HEK293 (cell line): ENCODE measurements at regions not wholly inside any gene's neighbourhood (a gene's known extent, or its start where the extent isn't known, plus 50 kb on each side); places are given as distances from the start of the nearest gene placed in this dataset.

Experiments used
- HIC1 ChIP-seq: fragments of 450-650 bp; formaldehyde crosslinking; IDR thresholded peaks from 2 replicates; pipeline ENCODE4 v1.5.1; 2016; ENCODE audit warnings: missing biosample characterization, missing genetic modification characterization
- KLF7 ChIP-seq: fragments of 450-650 bp; formaldehyde crosslinking; IDR thresholded peaks from 2 replicates; pipeline ENCODE4 v1.5.1; 2016; ENCODE audit warnings: missing biosample characterization, missing genetic modification characterization, borderline replicate concordance
- MEIS1 ChIP-seq: sonication (generic); formaldehyde crosslinking; IDR thresholded peaks from 2 replicates; pipeline ENCODE4 v1.8.1; 2022; ENCODE audit warnings: missing genetic modification reagents, mild to moderate bottlenecking, borderline replicate concordance
- OSR2 ChIP-seq: fragments of 450-650 bp; formaldehyde crosslinking; IDR thresholded peaks from 2 replicates; pipeline ENCODE4 v1.5.1; 2016; ENCODE audit warnings: missing biosample characterization, missing genetic modification characterization
- PRDM1 ChIP-seq: fragments of 450-650 bp; formaldehyde crosslinking; IDR thresholded peaks from 2 replicates; pipeline ENCODE4; 2016; ENCODE audit warnings: missing biosample characterization, missing genetic modification characterization
- REPIN1 ChIP-seq: fragments of 450-650 bp; formaldehyde crosslinking; IDR thresholded peaks from 2 replicates; pipeline ENCODE4 v1.5.1; 2017; ENCODE audit warnings: missing biosample characterization, missing genetic modification characterization, low read depth
- SALL2 ChIP-seq: fragments of 450-650 bp; formaldehyde crosslinking; IDR thresholded peaks from 2 replicates; pipeline ENCODE4 v1.5.0; 2017; ENCODE audit warnings: missing biosample characterization, mild to moderate bottlenecking, missing genetic modification characterization, borderline replicate concordance
- SP2 ChIP-seq: fragments of 450-650 bp; formaldehyde crosslinking; IDR thresholded peaks from 2 replicates; pipeline ENCODE4 v1.5.1; 2016; ENCODE audit warnings: missing biosample characterization, missing genetic modification characterization
- ZBTB17 ChIP-seq: fragments of 450-650 bp; formaldehyde crosslinking; IDR thresholded peaks from 2 replicates; pipeline ENCODE4 v1.5.1; 2016; ENCODE audit warnings: missing biosample characterization, missing genetic modification characterization
- ZBTB21 ChIP-seq: fragments of 450-650 bp; formaldehyde crosslinking; IDR thresholded peaks from 2 replicates; pipeline ENCODE4 v1.5.1; 2017; ENCODE audit warnings: missing biosample characterization, missing genetic modification characterization
- ZBTB8A ChIP-seq: fragments of 450-650 bp; formaldehyde crosslinking; IDR thresholded peaks from 2 replicates; pipeline ENCODE4 v1.5.1; 2016; ENCODE audit warnings: missing biosample characterization, missing genetic modification characterization
- ZNF155 ChIP-seq: fragments of 450-650 bp; formaldehyde crosslinking; IDR thresholded peaks from 2 replicates; pipeline ENCODE4 v1.5.1; 2016; ENCODE audit warnings: missing biosample characterization, missing genetic modification characterization
- ZNF174 ChIP-seq: fragments of 450-650 bp; formaldehyde crosslinking; IDR thresholded peaks from 2 replicates; pipeline ENCODE4 v1.5.0; 2017; ENCODE audit warnings: missing biosample characterization, mild to moderate bottlenecking, missing genetic modification characterization
- ZNF18 ChIP-seq: fragments of 450-650 bp; formaldehyde crosslinking; IDR thresholded peaks from 2 replicates; pipeline ENCODE4 v1.5.1; 2016; ENCODE audit warnings: missing biosample characterization, missing genetic modification characterization
- ZNF19 ChIP-seq: fragments of 450-650 bp; formaldehyde crosslinking; IDR thresholded peaks from 2 replicates; pipeline ENCODE4; 2016; ENCODE audit warnings: missing biosample characterization, missing genetic modification characterization, low read depth
- ZNF292 ChIP-seq: fragments of 450-650 bp; formaldehyde crosslinking; IDR thresholded peaks from 2 replicates; pipeline ENCODE4 v1.5.1; 2016; ENCODE audit warnings: low read depth, missing biosample characterization, missing genetic modification characterization, borderline replicate concordance
- ZNF398 ChIP-seq: fragments of 450-650 bp; formaldehyde crosslinking; IDR thresholded peaks from 2 replicates; pipeline ENCODE4 v1.5.1; 2017; ENCODE audit warnings: missing biosample characterization, missing genetic modification characterization
- ZNF423 ChIP-seq: fragments of 450-650 bp; formaldehyde crosslinking; IDR thresholded peaks from 2 replicates; pipeline ENCODE4 v1.5.1; 2016; ENCODE audit warnings: missing biosample characterization, missing genetic modification characterization
- ZNF501 ChIP-seq: fragments of 450-650 bp; formaldehyde crosslinking; IDR thresholded peaks from 2 replicates; pipeline ENCODE4 v1.5.1; 2016; ENCODE audit warnings: missing biosample characterization, missing genetic modification characterization
- ZNF518A ChIP-seq: fragments of 450-650 bp; formaldehyde crosslinking; conservative IDR thresholded peaks from 2 replicates; pipeline ENCODE4 v1.5.1; 2016; ENCODE audit warnings: low read depth, missing biosample characterization, missing genetic modification characterization
- ZNF521 ChIP-seq: fragments of 450-650 bp; formaldehyde crosslinking; IDR thresholded peaks from 2 replicates; pipeline ENCODE4 v1.5.1; 2017; ENCODE audit warnings: missing biosample characterization, mild to moderate bottlenecking, missing genetic modification characterization
- ZNF549 ChIP-seq: fragments of 450-650 bp; IDR thresholded peaks from 2 replicates; pipeline ENCODE4 v1.5.1; 2018; ENCODE audit warnings: missing biosample characterization, missing genetic modification characterization, mild to moderate bottlenecking, inconsistent platforms, moderate library complexity
- ZNF580 ChIP-seq: fragments of 450-650 bp; formaldehyde crosslinking; IDR thresholded peaks from 2 replicates; pipeline ENCODE4 v1.5.1; 2016; ENCODE audit warnings: missing biosample characterization, missing genetic modification characterization
- ZNF660 ChIP-seq: fragments of 450-650 bp; IDR thresholded peaks from 2 replicates; pipeline ENCODE4 v1.5.1; 2018; ENCODE audit warnings: missing biosample characterization, mild to moderate bottlenecking, missing genetic modification characterization
- ZNF692 ChIP-seq: fragments of 450-650 bp; formaldehyde crosslinking; IDR thresholded peaks from 2 replicates; pipeline ENCODE4 v1.5.1; 2016; ENCODE audit warnings: missing biosample characterization, missing genetic modification characterization
- ZNF843 ChIP-seq: fragments of 450-650 bp; formaldehyde crosslinking; IDR thresholded peaks from 2 replicates; pipeline ENCODE4 v1.5.1; 2016; ENCODE audit warnings: missing biosample characterization, missing genetic modification characterization
- ZSCAN16 ChIP-seq: fragments of 450-650 bp; formaldehyde crosslinking; IDR thresholded peaks from 2 replicates; pipeline ENCODE4 v1.5.1; 2016; ENCODE audit warnings: missing biosample characterization, missing genetic modification characterization
- ZSCAN23 ChIP-seq: fragments of 450-650 bp; formaldehyde crosslinking; IDR thresholded peaks from 2 replicates; pipeline ENCODE4 v1.5.1; 2016; ENCODE audit warnings: missing biosample characterization, missing genetic modification characterization

GRCh38 chr5:158175934-158176481 lies 317.1 kb upstream of the CLINT1 start (continued):
- peak; percentile 26; the same call in 1 of the 2 replicates for TF ChIP-seq ZNF692
- no peak for TF ChIP-seq ZNF423 (tag by site-specific recombination)
- peak; percentile 66; the same call in 1 of the 2 replicates for TF ChIP-seq ZNF843
- no peak for TF ChIP-seq ZNF19
- TF ChIP-seq ZNF174 (tag by site-specific recombination) = no peak
- TF ChIP-seq ZNF501 (tag by site-specific recombination) = 0 out of 2 replicates have a peak, but pooled peaks have one; percentile 33
- no peak for TF ChIP-seq MEIS1 (CRISPR knock-in tag)
- TF ChIP-seq PRDM1 (tag by site-specific recombination) = peak; percentile 59
- no peak for TF ChIP-seq ZSCAN23 (tag by site-specific recombination)
- TF ChIP-seq ZBTB21 (tag by site-specific recombination) = no peak
- no peak for TF ChIP-seq SP2 (tag by site-specific recombination)
- no peak for TF ChIP-seq ZNF521 (tag by site-specific recombination)
- TF ChIP-seq ZNF155 (tag by site-specific recombination) = no peak
- no peak for TF ChIP-seq ZNF292 (tag by site-specific recombination)
- 0 out of 2 replicates have a peak, but pooled peaks have one; percentile 18 for TF ChIP-seq KLF7 (tag by site-specific recombination)
- no peak for TF ChIP-seq REPIN1 (tag by site-specific recombination)
- TF ChIP-seq ZNF549 (tag by site-specific recombination) = no peak
- TF ChIP-seq ZBTB8A (tag by site-specific recombination) = 0 out of 2 replicates have a peak, but pooled peaks have one; percentile 28
- no peak; the same call in 1 of the 2 replicates for TF ChIP-seq SALL2 (tag by site-specific recombination)
- TF ChIP-seq ZSCAN16 = peak; percentile 86; the same call in 1 of the 2 replicates
- 0 out of 2 replicates have a peak, but pooled peaks have one; percentile 32 for TF ChIP-seq ZNF518A (tag by site-specific recombination)
- TF ChIP-seq ZBTB17 (tag by site-specific recombination) = peak; percentile 27; the same call in 1 of the 2 replicates
- no peak; the same call in 1 of the 2 replicates for TF ChIP-seq ZNF580 (tag by site-specific recombination)
- TF ChIP-seq ZNF660 (tag by site-specific recombination) = no peak
- TF ChIP-seq HIC1 (tag by site-specific recombination) = peak; percentile 53; the same call in 1 of the 2 replicates
- peak; percentile 29; the same call in 1 of the 2 replicates for TF ChIP-seq OSR2 (tag by site-specific recombination)
- no peak for TF ChIP-seq ZNF18 (tag by site-specific recombination)
- 0 out of 2 replicates have a peak, but pooled peaks have one; percentile 8 for TF ChIP-seq ZNF398 (tag by site-specific recombination)
